ENCODE measurements at regions not wholly inside any gene's neighbourhood (a gene's known extent, or its start where the extent isn't known, plus 50 kb on each side); places are given as distances from the start of the nearest gene placed in this dataset.

DNA sequence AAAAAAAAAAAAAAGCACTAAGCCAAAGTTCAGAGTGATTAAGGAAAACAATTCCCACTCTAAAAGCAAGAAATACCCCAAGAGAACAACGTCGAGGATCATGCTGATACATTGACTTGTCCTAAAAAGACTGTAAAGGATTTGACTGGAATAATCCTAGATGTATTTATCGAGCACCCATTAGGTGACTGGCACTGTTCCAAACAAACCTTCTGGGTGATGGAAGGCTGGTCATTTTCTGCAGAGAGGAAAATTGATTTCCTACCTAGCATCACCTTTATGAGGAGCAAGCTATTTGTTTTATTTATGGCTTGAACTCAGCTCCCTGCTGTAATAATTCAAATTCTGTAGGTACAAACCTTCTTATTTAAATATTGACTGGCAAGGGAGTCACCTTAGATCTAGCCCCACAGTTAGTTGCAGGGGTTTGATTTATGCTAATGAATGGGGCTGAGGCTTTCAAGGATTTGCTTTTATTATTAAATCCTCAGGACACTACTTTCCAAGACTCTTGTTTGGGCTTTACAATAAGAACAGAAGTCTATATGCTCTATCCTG, 471.0 kb downstream of the OLFM4 start:
- no peak for DNase-seq (ENCODE audit: low spot score)
- H3K27me3 Mint-ChIP-seq (ENCODE audit: low read depth): no peaks in the 10 kb centered on the region
- H3K4me3 Mint-ChIP-seq (ENCODE audit: unreplicated experiment): no peak overlapping the region
- peaks cover 8% of the 10 kb centered on the region for H3K9me3 Mint-ChIP-seq (ENCODE audit: low read depth)
- H3K27ac Mint-ChIP-seq (ENCODE audit: unreplicated experiment): no peak overlapping the region
- TF ChIP-seq, protein P1, sequence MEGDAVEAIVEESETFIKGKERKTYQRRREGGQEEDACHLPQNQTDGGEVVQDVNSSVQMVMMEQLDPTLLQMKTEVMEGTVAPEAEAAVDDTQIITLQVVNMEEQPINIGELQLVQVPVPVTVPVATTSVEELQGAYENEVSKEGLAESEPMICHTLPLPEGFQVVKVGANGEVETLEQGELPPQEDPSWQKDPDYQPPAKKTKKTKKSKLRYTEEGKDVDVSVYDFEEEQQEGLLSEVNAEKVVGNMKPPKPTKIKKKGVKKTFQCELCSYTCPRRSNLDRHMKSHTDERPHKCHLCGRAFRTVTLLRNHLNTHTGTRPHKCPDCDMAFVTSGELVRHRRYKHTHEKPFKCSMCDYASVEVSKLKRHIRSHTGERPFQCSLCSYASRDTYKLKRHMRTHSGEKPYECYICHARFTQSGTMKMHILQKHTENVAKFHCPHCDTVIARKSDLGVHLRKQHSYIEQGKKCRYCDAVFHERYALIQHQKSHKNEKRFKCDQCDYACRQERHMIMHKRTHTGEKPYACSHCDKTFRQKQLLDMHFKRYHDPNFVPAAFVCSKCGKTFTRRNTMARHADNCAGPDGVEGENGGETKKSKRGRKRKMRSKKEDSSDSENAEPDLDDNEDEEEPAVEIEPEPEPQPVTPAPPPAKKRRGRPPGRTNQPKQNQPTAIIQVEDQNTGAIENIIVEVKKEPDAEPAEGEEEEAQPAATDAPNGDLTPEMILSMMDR (IDR thresholded peaks at IDR 0.05): no peak
- no peaks in the 10 kb centered on the region for H3K36me3 Mint-ChIP-seq (ENCODE audit: low read depth)
- H3K4me1 Mint-ChIP-seq (ENCODE audit: low read depth): no peaks in the 10 kb centered on the region

DNA sequence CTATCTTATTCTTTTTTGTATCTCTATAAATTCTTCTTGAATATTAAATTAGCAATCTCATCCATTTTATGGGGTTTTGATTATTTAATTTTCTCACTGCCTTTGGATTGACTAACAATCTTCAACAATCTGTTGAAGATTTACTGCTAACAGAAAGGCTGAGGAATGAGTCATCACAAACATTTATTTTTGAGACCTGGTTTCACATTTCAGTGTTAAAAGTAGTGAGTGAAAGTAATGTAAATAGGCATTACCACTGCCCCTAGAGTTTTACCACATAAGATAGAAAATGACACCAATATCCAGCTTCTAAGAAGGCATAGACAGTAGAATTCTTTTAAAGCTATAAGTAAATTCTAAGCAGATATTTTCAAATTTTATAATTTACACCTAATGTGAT, 472.8 kb downstream of the OLFM4 start:
- TF ChIP-seq, protein P1 (IDR thresholded peaks at IDR 0.05): no peak
- Mint-ChIP-seq H3K4me1 (ENCODE audit: low read depth) (no peaks in the 10 kb centered on the region), H3K36me3 (ENCODE audit: low read depth) (no peaks in the 10 kb centered on the region), H3K27me3 (ENCODE audit: low read depth) (no peaks in the 10 kb centered on the region), H3K9me3 (ENCODE audit: low read depth) (peaks cover 8% of the 10 kb centered on the region), H3K4me3 (ENCODE audit: unreplicated experiment) (no peak overlapping the region), H3K27ac (ENCODE audit: unreplicated experiment) (no peak overlapping the region)
- DNase-seq (ENCODE audit: low spot score): no peak

DNA sequence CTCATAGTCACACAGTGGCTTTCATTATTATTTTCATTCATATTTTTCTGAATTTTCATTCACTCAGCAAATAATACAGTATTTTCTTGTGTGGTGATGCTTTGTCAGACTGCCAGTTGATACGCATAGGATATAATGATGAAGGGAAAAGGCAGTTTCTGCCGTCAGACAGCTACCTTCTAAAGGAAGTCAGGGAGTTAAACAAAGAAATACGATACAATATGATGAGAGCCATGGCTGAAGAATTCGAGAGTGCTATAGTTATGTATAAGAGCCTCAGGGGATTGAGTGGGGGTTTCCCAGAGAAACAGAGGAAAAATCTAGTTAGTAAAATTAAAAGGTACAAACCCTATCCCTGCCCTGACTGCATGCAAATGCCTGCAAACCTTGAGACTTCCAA, 479.1 kb downstream of the OLFM4 start:
- Mint-ChIP-seq H3K27ac (ENCODE audit: unreplicated experiment) (no peak overlapping the region), H3K4me3 (ENCODE audit: unreplicated experiment) (no peak overlapping the region), H3K9me3 (ENCODE audit: low read depth) (peaks cover 4% of the 10 kb centered on the region), H3K27me3 (ENCODE audit: low read depth) (no peaks in the 10 kb centered on the region), H3K36me3 (ENCODE audit: low read depth) (no peaks in the 10 kb centered on the region), H3K4me1 (ENCODE audit: low read depth) (no peaks in the 10 kb centered on the region)
- TF ChIP-seq, protein P1 (IDR thresholded peaks at IDR 0.05): no peak
- no peak for DNase-seq (ENCODE audit: low spot score)

DNA sequence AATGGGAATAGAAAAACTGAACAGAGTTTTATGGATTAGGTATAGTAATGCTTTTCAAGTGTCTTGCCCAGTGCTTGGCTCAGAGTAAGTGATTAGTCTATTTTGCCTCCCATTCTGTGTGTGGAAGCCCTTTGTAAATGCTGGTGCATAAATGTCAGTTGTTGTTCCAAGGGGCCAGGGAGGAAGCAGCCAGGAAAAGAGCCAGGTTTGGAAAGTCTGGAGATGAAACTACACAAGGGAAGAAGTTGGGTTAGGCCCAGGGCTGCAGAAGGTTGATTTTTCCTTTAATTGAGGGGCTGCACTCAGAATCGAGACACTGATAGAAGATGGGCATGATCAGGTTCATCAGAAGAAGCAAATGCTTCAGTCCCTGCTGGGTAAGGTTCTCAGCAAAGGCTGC, 484.0 kb downstream of the OLFM4 start:
- no peaks in the 10 kb centered on the region for H3K36me3 Mint-ChIP-seq (ENCODE audit: low read depth)
- TF ChIP-seq, protein P1 (IDR thresholded peaks at IDR 0.05): no peak
- H3K27me3 Mint-ChIP-seq (ENCODE audit: low read depth): no peaks in the 10 kb centered on the region
- no peak overlapping the region for H3K4me3 Mint-ChIP-seq (ENCODE audit: unreplicated experiment)
- H3K27ac Mint-ChIP-seq (ENCODE audit: unreplicated experiment): no peak overlapping the region
- DNase-seq (ENCODE audit: low spot score): no peak
- H3K4me1 Mint-ChIP-seq (ENCODE audit: low read depth): no peaks in the 10 kb centered on the region
- no peaks in the 10 kb centered on the region for H3K9me3 Mint-ChIP-seq (ENCODE audit: low read depth)

DNA sequence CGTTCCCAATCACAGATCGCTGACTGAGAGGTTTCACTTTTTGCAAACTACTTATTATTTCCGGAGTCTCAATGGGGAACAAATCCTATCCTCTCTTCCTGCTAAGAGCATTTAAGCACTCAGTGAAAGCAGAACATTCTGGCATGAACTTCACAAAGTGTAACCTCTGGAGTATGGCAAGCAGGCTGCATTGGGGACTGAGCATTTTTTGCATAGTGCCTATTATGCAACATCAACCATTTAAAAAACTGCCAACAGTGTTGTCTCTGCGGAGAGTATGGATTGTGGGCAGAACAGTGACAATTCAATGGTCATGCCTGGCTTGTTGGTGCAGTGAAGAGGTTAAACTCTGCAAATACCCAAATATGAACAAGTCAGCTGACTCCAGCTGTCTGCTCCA, 484.6 kb downstream of the OLFM4 start:
- no peak for DNase-seq (ENCODE audit: low spot score)
- Mint-ChIP-seq H3K4me3 (ENCODE audit: unreplicated experiment) (no peak overlapping the region), H3K9me3 (ENCODE audit: low read depth) (no peaks in the 10 kb centered on the region), H3K4me1 (ENCODE audit: low read depth) (no peaks in the 10 kb centered on the region), H3K27me3 (ENCODE audit: low read depth) (no peaks in the 10 kb centered on the region), H3K36me3 (ENCODE audit: low read depth) (no peaks in the 10 kb centered on the region), H3K27ac (ENCODE audit: unreplicated experiment) (no peak overlapping the region)
- TF ChIP-seq, protein P1 (IDR thresholded peaks at IDR 0.05): no peak

All from chondrocyte (in vitro differentiated cells).